H1 (cell line): ENCODE measurements at regions not wholly inside any gene's neighbourhood (a gene's known extent, or its start where the extent isn't known, plus 50 kb on each side); places are given as distances from the start of the nearest gene placed in this dataset.

Experiments used
- CTCF ChIA-PET: fragments of 300-600 bp; sonication (Branson Sonifier 250); formaldehyde crosslinking; loops from one replicate; lab custom pipeline; 2021; ENCODE audit not compliant: partially characterized antibody; lab: Charles Lee
- POLR2A ChIA-PET: fragments of 300-600 bp; sonication (Branson Sonifier 250); formaldehyde crosslinking; loops from one replicate; lab custom pipeline; 2021; ENCODE audit warnings: inconsistent platforms; ENCODE audit not compliant: partially characterized antibody; lab: Charles Lee
- DNase-seq, 2 experiments: peaks; one replicate each; pipeline versions ENCODE4 v3.0.0 to v3.0.0-alpha.2; 2010 to 2022; ENCODE audit warnings: low spot score in 2 of 2, low read depth in 1 of 2, mixed read lengths in 1 of 2
- FAIRE-seq: peaks from 2 replicates; lab custom pipeline; 2011; peaks lifted over from hg19 to GRCh38; lab: Jason Lieb, UNC
- H2AFZ ChIP-seq: 2 replicates; pipeline ENCODE4 v1.8.1; 2012; ENCODE audit warnings: low read length, inconsistent platforms
- H2AK5ac ChIP-seq: 2 replicates; pipeline ENCODE4 v1.6.1; 2013; ENCODE audit warnings: low read depth, low read length
- H2BK120ac ChIP-seq: replicated peaks from 2 replicates; pipeline ENCODE3; 2013; ENCODE audit warnings: low read depth, low read length, inconsistent platforms
- H2BK12ac ChIP-seq: 2 replicates; pipeline ENCODE4 v1.6.1; 2013; ENCODE audit warnings: low read depth, low read length
- H2BK15ac ChIP-seq: 2 replicates; pipeline ENCODE4 v1.6.1; 2013; ENCODE audit warnings: low read length
- H2BK20ac ChIP-seq: 2 replicates; pipeline ENCODE4 v1.6.1; 2013; ENCODE audit warnings: low read length
- H2BK5ac ChIP-seq: 2 replicates; pipeline ENCODE4 v1.6.1; 2013; ENCODE audit warnings: low read depth, low read length
- H3K14ac ChIP-seq: 2 replicates; pipeline ENCODE4 v1.6.1; 2013; ENCODE audit warnings: inconsistent platforms; ENCODE audit not compliant: insufficient read length
- H3K18ac ChIP-seq: 2 replicates; pipeline ENCODE4 v1.6.1; 2013; ENCODE audit warnings: low read length; ENCODE audit errors: extremely low read depth
- H3K23ac ChIP-seq: 2 replicates; pipeline ENCODE4 v1.6.1; 2013; ENCODE audit warnings: inconsistent platforms; ENCODE audit not compliant: insufficient read length
- H3K23me2 ChIP-seq: 2 replicates; pipeline ENCODE4 v1.6.1; 2013; ENCODE audit warnings: low read depth, low read length
- H3K27ac ChIP-seq: 2 replicates; pipeline ENCODE4 v1.6.1; 2011; ENCODE audit warnings: low read depth, low read length, inconsistent platforms
- H3K27me3 ChIP-seq, 4 experiments: replicated peaks in 1 of 4; 1 replicate in 1 of 4; 2 replicates in 3 of 4; pipeline versions ENCODE4 v1.6.1 to v1.8.1; 2011 to 2013; ENCODE audit warnings: low read length in 3 of 4, mild to moderate bottlenecking in 3 of 4, inconsistent platforms in 2 of 4, mixed read lengths in 2 of 4, moderate library complexity in 1 of 4; ENCODE audit not compliant: control insufficient read depth in 3 of 4, insufficient read depth in 3 of 4; ENCODE audit errors: extremely low read depth in 1 of 4
- H3K36me3 ChIP-seq, 4 experiments: 2 replicates each; pipeline versions ENCODE4 v1.6.1 to v1.8.1; 2011 to 2013; ENCODE audit warnings: mild to moderate bottlenecking in 4 of 4, low read length in 3 of 4, moderate library complexity in 2 of 4, control low read depth in 1 of 4, inconsistent platforms in 1 of 4; ENCODE audit not compliant: insufficient read depth in 4 of 4, control insufficient read depth in 2 of 4
- H3K4ac ChIP-seq: replicated peaks from 2 replicates; pipeline ENCODE3; 2013; ENCODE audit warnings: low read length, low read depth, mixed read lengths, inconsistent platforms; ENCODE audit not compliant: insufficient read length
- H3K4me1 ChIP-seq, 4 experiments: replicated peaks in 1 of 4; 1 replicate in 1 of 4; 2 replicates in 3 of 4; pipeline versions ENCODE4 v1.6.1 to v1.8.1; 2011 to 2013; ENCODE audit warnings: low read length in 3 of 4, inconsistent platforms in 2 of 4, mixed read lengths in 1 of 4; ENCODE audit not compliant: insufficient read depth in 4 of 4, control insufficient read depth in 3 of 4
- H3K4me2 ChIP-seq, 2 experiments: 2 replicates each; pipeline versions ENCODE4 v1.6.1 to v1.8.1; 2011 to 2013; ENCODE audit warnings: low read depth in 2 of 2, low read length in 2 of 2, control low read depth in 1 of 2, inconsistent platforms in 1 of 2, mild to moderate bottlenecking in 1 of 2; ENCODE audit not compliant: insufficient read depth in 1 of 2
- H3K4me3 ChIP-seq, 4 experiments: fragments of 200-600, 300-600 bp in 1 of 4; sonication (generic), shearing (Covaris generic), sonication (Bioruptor Twin) in 1 of 4; 2 replicates each; pipeline versions ENCODE4 v1.5.1 to v1.8.1; 2011 to 2016; ENCODE audit warnings: low read length in 4 of 4, low read depth in 3 of 4, control low read depth in 2 of 4, inconsistent platforms in 2 of 4, mild to moderate bottlenecking in 2 of 4, mixed read lengths in 1 of 4, moderate library complexity in 1 of 4; ENCODE audit not compliant: insufficient read depth in 2 of 4; ENCODE audit errors: extremely low read depth in 1 of 4
- H3K56ac ChIP-seq: replicated peaks from 2 replicates; pipeline ENCODE3; 2013; ENCODE audit warnings: low read depth, mild to moderate bottlenecking, mixed read lengths, low read length, inconsistent platforms; ENCODE audit not compliant: insufficient read length
- H3K79me1 ChIP-seq: 2 replicates; pipeline ENCODE4 v1.6.1; 2013; ENCODE audit warnings: low read depth, low read length, control low read depth
- H3K79me2 ChIP-seq, 2 experiments: 2 replicates each; pipeline versions ENCODE4 v1.6.1 to v1.8.1; 2012 to 2013; ENCODE audit warnings: low read length in 2 of 2, mild to moderate bottlenecking in 2 of 2, inconsistent platforms in 1 of 2; ENCODE audit not compliant: insufficient read depth in 2 of 2, control insufficient read depth in 1 of 2
- H3K9ac ChIP-seq, 4 experiments: replicated peaks in 1 of 4; 1 replicate in 1 of 4; 2 replicates in 3 of 4; pipeline versions ENCODE4 v1.6.1 to v1.8.1; 2011 to 2013; ENCODE audit warnings: low read depth in 3 of 4, low read length in 3 of 4, control low read depth in 2 of 4, mild to moderate bottlenecking in 2 of 4, moderate library complexity in 2 of 4, inconsistent platforms in 1 of 4; ENCODE audit errors: extremely low read depth in 1 of 4
- H3K9me3 ChIP-seq, 2 experiments: 2 replicates each; pipeline versions ENCODE4 v1.6.1 to v1.8.1; 2012 to 2013; ENCODE audit warnings: mild to moderate bottlenecking in 2 of 2, moderate library complexity in 2 of 2, control low read depth in 1 of 2, inconsistent platforms in 1 of 2, low read depth in 1 of 2, low read length in 1 of 2, mixed read lengths in 1 of 2; ENCODE audit not compliant: insufficient read depth in 2 of 2
- H4K20me1 ChIP-seq, 2 experiments: replicated peaks in 1 of 2; 2 replicates each; pipeline versions ENCODE3 to v1.8.1; 2011 to 2013; ENCODE audit warnings: inconsistent platforms in 2 of 2, low read length in 2 of 2, mild to moderate bottlenecking in 1 of 2; ENCODE audit not compliant: insufficient read depth in 2 of 2, control insufficient read depth in 1 of 2
- H4K5ac ChIP-seq: 2 replicates; pipeline ENCODE4 v1.6.1; 2013; ENCODE audit warnings: low read length, low read depth, mixed read lengths, inconsistent platforms; ENCODE audit not compliant: insufficient read length
- H4K8ac ChIP-seq: 2 replicates; pipeline ENCODE4 v1.8.0; 2013; ENCODE audit warnings: mild to moderate bottlenecking, moderate library complexity, low read length, inconsistent platforms; ENCODE audit not compliant: insufficient read depth; ENCODE audit errors: extremely low read depth
- H4K91ac ChIP-seq: replicated peaks from 2 replicates; pipeline ENCODE3; 2013; ENCODE audit warnings: low read length, mixed read lengths, inconsistent platforms; ENCODE audit not compliant: insufficient read length
- CBX5 ChIP-seq: fragments of 300-800, 300-1000 bp; sonication (generic); IDR thresholded peaks from 2 replicates; pipeline ENCODE4 v1.7.1; 2016; ENCODE audit warnings: antibody characterized with exemption, low read length, low read depth
- CTCF ChIP-seq, 3 experiments: IDR thresholded peaks; 1 replicate in 2 of 3; 2 replicates in 1 of 3; pipeline versions ENCODE4 v1.5.1 to v1.6.1; 2011; ENCODE audit warnings: low read length in 3 of 3, mild to moderate bottlenecking in 3 of 3, inconsistent platforms in 2 of 3, low read depth in 1 of 3, moderate library complexity in 1 of 3; ENCODE audit not compliant: insufficient read depth in 1 of 3; ENCODE audit errors: control extremely low read depth in 1 of 3
- HDAC6 ChIP-seq: IDR thresholded peaks from one replicate; pipeline ENCODE4 v1.7.1; 2012; ENCODE audit warnings: low read depth, mild to moderate bottlenecking, inconsistent platforms, low read length, moderate library complexity
- MAX ChIP-seq: IDR thresholded peaks from 2 replicates; pipeline ENCODE4 v1.6.1; 2012; ENCODE audit warnings: inconsistent platforms
- POLR2A ChIP-seq, 2 experiments: IDR thresholded peaks; 1 replicate in 1 of 2; 2 replicates in 1 of 2; pipeline ENCODE4 v1.6.1; 2011; ENCODE audit warnings: low read depth in 2 of 2, low read length in 2 of 2, mild to moderate bottlenecking in 2 of 2; ENCODE audit errors: control extremely low read depth in 1 of 2
- WGBS, 2 experiments: shearing (Covaris generic) in 1 of 2; methylation state at CpG; one replicate each; pipeline versions ENCODE4 v1.1.6 to v1.1.7; 2013 to 2015; ENCODE audit warnings: low lambda C conversion rate in 2 of 2, mixed read lengths in 2 of 2, inconsistent platforms in 1 of 2, low coverage in 1 of 2, missing lambda C conversion rate in 1 of 2; ENCODE audit not compliant: insufficient replicate concordance in 2 of 2, insufficient coverage in 1 of 2, insufficient read length in 1 of 2; ENCODE audit errors: extremely low coverage in 1 of 2, missing lambda C conversion rate in 1 of 2; 5-methylcytosine and 5-hydroxymethylcytosine counted together
- TF ChIP-seq, protein P1 (sequence below): IDR thresholded peaks from 2 replicates; pipeline ENCODE4 v1.6.1; 2012; ENCODE audit warnings: low read length, inconsistent platforms

GRCh38 chr3:152671446-152672319, 163.2 kb upstream of the P2RY1 start:
- Histone ChIP-seq H2AK5ac (no peak overlapping the region), H3K27me3 (no peaks in the 10 kb centered on the region), H3K36me3 (no peaks in the 10 kb centered on the region), H2BK20ac (no peak overlapping the region), H3K9ac (no peak overlapping the region), H3K14ac (no peak overlapping the region), H3K56ac (no peak overlapping the region), H3K4me3 (no peak overlapping the region), H4K8ac (no peak overlapping the region), H2BK12ac (no peak overlapping the region), H2AFZ (0 out of 2 replicates have a peak overlapping the region, but pooled peaks have one; percentile 2), H4K91ac (no peak overlapping the region), H4K5ac (no peak overlapping the region), H3K4ac (no peak overlapping the region), H3K27ac (no peak overlapping the region), H3K23ac (no peak overlapping the region), H4K20me1 (no peaks in the 10 kb centered on the region), H3K9me3 (no peaks in the 10 kb centered on the region), H2BK15ac (no peak overlapping the region), H3K18ac (no peak overlapping the region), H2BK120ac (no peak overlapping the region), H3K4me1 (no peaks in the 10 kb centered on the region), H3K4me2 (no peak overlapping the region), H3K23me2 (no peaks in the 10 kb centered on the region), H3K79me1 (no peaks in the 10 kb centered on the region), H2BK5ac (no peak overlapping the region), H3K79me2 (no peaks in the 10 kb centered on the region)
- DNase-seq (no peak), FAIRE-seq (no peak)
- ChIA-PET CTCF (no interaction called here), POLR2A (interaction anchor here (0.7 kb wide), 1 partner anchor 15 kb away, joined by 3 read pairs; no protein-coding TSS in a partner anchor)
- TF ChIP-seq, protein P1, sequence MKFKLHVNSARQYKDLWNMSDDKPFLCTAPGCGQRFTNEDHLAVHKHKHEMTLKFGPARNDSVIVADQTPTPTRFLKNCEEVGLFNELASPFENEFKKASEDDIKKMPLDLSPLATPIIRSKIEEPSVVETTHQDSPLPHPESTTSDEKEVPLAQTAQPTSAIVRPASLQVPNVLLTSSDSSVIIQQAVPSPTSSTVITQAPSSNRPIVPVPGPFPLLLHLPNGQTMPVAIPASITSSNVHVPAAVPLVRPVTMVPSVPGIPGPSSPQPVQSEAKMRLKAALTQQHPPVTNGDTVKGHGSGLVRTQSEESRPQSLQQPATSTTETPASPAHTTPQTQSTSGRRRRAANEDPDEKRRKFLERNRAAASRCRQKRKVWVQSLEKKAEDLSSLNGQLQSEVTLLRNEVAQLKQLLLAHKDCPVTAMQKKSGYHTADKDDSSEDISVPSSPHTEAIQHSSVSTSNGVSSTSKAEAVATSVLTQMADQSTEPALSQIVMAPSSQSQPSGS: no peak
- TF ChIP-seq CTCF (IDR thresholded peaks at IDR 0.05; ENCODE audit: control extremely low read depth in 1 of 3, insufficient read depth in 1 of 3, low read depth in 1 of 3, low read length in 3 of 3) (no peak), MAX (no peak), HDAC6 (no peak), POLR2A (IDR thresholded peaks at IDR 0.05; ENCODE audit: control extremely low read depth in 1 of 2, low read depth in 2 of 2, low read length in 2 of 2) (no peak), CBX5 (no peak)
- WGBS, 2 experiments: 88% methylated on average over 8 of the region's 8 CpGs; no CpG with 5 or more reads in 1 of the 2 experiments
